DOHH2 (cell line): ENCODE measurements at regions not wholly inside any gene's neighbourhood (a gene's known extent, or its start where the extent isn't known, plus 50 kb on each side); places are given as distances from the start of the nearest gene placed in this dataset.

Source experiments
- EZH2phosphoT487 ChIP-seq: fragments of 200-600 bp; sonication (generic); IDR thresholded peaks from 2 replicates; pipeline ENCODE4 v1.6.1; 2017; ENCODE audit warnings: borderline replicate concordance, mild to moderate bottlenecking, antibody characterized with exemption, low read length, moderate library complexity, mixed read lengths
- TF ChIP-seq, protein P1 (sequence below): fragments of 200-600 bp; sonication (generic); IDR thresholded peaks from one replicate; pipeline ENCODE4 v1.5.1; 2014; ENCODE audit warnings: antibody characterized with exemption, mild to moderate bottlenecking, low read depth, low read length; ENCODE audit not compliant: poor library complexity, severe bottlenecking

DNA sequence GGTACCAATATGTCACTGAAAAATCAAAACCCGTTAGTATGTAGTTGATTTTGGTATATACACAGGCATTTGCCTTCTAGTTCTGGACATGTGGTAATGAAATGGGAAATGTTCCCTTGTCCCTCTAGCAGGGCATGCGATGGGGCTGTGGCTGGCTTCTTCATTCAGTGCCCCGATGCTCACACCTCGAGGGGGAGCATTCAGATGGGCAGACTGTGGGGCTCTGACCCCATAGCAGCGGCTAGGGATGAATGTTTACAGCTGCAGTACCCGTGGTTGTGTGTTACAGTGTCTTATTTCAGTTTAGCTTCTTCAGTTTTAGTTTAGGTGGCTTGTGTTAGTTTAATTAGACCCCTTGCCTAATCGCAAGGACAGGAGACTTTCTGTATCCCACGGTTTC, 1741.0 kb upstream of the PCDH10 start:
- TF ChIP-seq, protein P1, sequence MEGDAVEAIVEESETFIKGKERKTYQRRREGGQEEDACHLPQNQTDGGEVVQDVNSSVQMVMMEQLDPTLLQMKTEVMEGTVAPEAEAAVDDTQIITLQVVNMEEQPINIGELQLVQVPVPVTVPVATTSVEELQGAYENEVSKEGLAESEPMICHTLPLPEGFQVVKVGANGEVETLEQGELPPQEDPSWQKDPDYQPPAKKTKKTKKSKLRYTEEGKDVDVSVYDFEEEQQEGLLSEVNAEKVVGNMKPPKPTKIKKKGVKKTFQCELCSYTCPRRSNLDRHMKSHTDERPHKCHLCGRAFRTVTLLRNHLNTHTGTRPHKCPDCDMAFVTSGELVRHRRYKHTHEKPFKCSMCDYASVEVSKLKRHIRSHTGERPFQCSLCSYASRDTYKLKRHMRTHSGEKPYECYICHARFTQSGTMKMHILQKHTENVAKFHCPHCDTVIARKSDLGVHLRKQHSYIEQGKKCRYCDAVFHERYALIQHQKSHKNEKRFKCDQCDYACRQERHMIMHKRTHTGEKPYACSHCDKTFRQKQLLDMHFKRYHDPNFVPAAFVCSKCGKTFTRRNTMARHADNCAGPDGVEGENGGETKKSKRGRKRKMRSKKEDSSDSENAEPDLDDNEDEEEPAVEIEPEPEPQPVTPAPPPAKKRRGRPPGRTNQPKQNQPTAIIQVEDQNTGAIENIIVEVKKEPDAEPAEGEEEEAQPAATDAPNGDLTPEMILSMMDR: no peak
- TF ChIP-seq EZH2phosphoT487: no peak
